ENCODE measurements at regions not wholly inside any gene's neighbourhood (a gene's known extent, or its start where the extent isn't known, plus 50 kb on each side); places are given as distances from the start of the nearest gene placed in this dataset.

- TF ChIP-seq ZBTB21 (CRISPR knock-in tag; IDR thresholded peaks at IDR 0.05; ENCODE audit: borderline replicate concordance): no peak
- no peak for TF ChIP-seq RORB (CRISPR knock-in tag; IDR thresholded peaks at IDR 0.05)
- TF ChIP-seq TP53 (CRISPR knock-in tag; IDR thresholded peaks at IDR 0.05): no peak
- TF ChIP-seq NFYB (CRISPR knock-in tag; conservative IDR thresholded peaks at IDR 0.05; ENCODE audit: low read depth): no peak
- no peak for TF ChIP-seq NR2C2 (CRISPR knock-in tag; IDR thresholded peaks at IDR 0.05)
- no peak for TF ChIP-seq FOXJ3 (CRISPR knock-in tag; IDR thresholded peaks at IDR 0.05; ENCODE audit: borderline replicate concordance)
- TF ChIP-seq OVOL2 (CRISPR knock-in tag; IDR thresholded peaks at IDR 0.05; ENCODE audit: borderline replicate concordance): no peak
- no peak for TF ChIP-seq MLX (CRISPR knock-in tag; IDR thresholded peaks at IDR 0.05)
- no peak for TF ChIP-seq USF2 (CRISPR knock-in tag; IDR thresholded peaks at IDR 0.05)
- TF ChIP-seq NR1H2 (CRISPR knock-in tag; IDR thresholded peaks at IDR 0.05): no peak
- TF ChIP-seq SOX15 (CRISPR knock-in tag; IDR thresholded peaks at IDR 0.05): no peak
- no peak for TF ChIP-seq NFE2L1 (CRISPR knock-in tag; IDR thresholded peaks at IDR 0.05)
- no peak for TF ChIP-seq NR3C1 (CRISPR knock-in tag; conservative IDR thresholded peaks at IDR 0.05; ENCODE audit: low read depth)
- TF ChIP-seq ATF2 (CRISPR knock-in tag; IDR thresholded peaks at IDR 0.05; ENCODE audit: borderline replicate concordance, low read depth): no peak
- peaks cover 6% of the 10 kb centered on the region for H3K27me3 Mint-ChIP-seq (ENCODE audit: low read depth)
- H3K9me3 Mint-ChIP-seq: peaks cover 27% of the 10 kb centered on the region
- no peak overlapping the region for H3K4me3 Mint-ChIP-seq
- ATAC-seq: no peak
- DNase-seq (ENCODE audit: low spot score): no peak
- no peak overlapping the region for H3K27ac Mint-ChIP-seq
- ChIA-PET CTCF (no interaction called here), POLR2A (no interaction called here)
- H3K4me1 Mint-ChIP-seq: no peaks in the 10 kb centered on the region
- H3K36me3 Mint-ChIP-seq: no peaks in the 10 kb centered on the region
These were observed 84.6 kb upstream of the RASEF start for GRCh38 chr9:83147315-83148149.

- ATAC-seq: no peak
- POLR2A ChIA-PET: no interaction called here
- no peak for TF ChIP-seq RELA (CRISPR knock-in tag; IDR thresholded peaks at IDR 0.05; ENCODE audit: borderline replicate concordance)
- no peak for TF ChIP-seq ETV6 (CRISPR knock-in tag; IDR thresholded peaks at IDR 0.05)
- TF ChIP-seq ZNF512 (CRISPR knock-in tag; IDR thresholded peaks at IDR 0.05; ENCODE audit: borderline replicate concordance): no peak
- no peak for TF ChIP-seq CDX4 (CRISPR knock-in tag; IDR thresholded peaks at IDR 0.05; ENCODE audit: borderline replicate concordance)
- TF ChIP-seq ZNF671 (CRISPR knock-in tag; IDR thresholded peaks at IDR 0.05): no peak
- no peak for TF ChIP-seq ZNF396 (CRISPR knock-in tag; IDR thresholded peaks at IDR 0.05; ENCODE audit: borderline replicate concordance)
- no peak for TF ChIP-seq E2F5 (CRISPR knock-in tag; IDR thresholded peaks at IDR 0.05)
- TF ChIP-seq ZNF423 (CRISPR knock-in tag; IDR thresholded peaks at IDR 0.05): no peak
- Mint-ChIP-seq H3K4me3 (no peak overlapping the region), H3K4me1 (no peaks in the 10 kb centered on the region), H3K27me3 (ENCODE audit: low read depth) (peaks cover 6% of the 10 kb centered on the region), H3K9me3 (peaks cover 27% of the 10 kb centered on the region), H3K36me3 (no peaks in the 10 kb centered on the region), H3K27ac (no peak overlapping the region)
- CTCF ChIA-PET: no interaction called here
- DNase-seq (ENCODE audit: low spot score): no peak
These were observed 83.4 kb upstream of the RASEF start for GRCh38 chr9:83146325-83146724.

All from WTC11 (cell line).